ENCODE measurements at regions not wholly inside any gene's neighbourhood (a gene's known extent, or its start where the extent isn't known, plus 50 kb on each side); places are given as distances from the start of the nearest gene placed in this dataset.

GRCh38 chr6:2435323-2435722 is 189.9 kb upstream of the GMDS start:
- TF ChIP-seq, protein P1, sequence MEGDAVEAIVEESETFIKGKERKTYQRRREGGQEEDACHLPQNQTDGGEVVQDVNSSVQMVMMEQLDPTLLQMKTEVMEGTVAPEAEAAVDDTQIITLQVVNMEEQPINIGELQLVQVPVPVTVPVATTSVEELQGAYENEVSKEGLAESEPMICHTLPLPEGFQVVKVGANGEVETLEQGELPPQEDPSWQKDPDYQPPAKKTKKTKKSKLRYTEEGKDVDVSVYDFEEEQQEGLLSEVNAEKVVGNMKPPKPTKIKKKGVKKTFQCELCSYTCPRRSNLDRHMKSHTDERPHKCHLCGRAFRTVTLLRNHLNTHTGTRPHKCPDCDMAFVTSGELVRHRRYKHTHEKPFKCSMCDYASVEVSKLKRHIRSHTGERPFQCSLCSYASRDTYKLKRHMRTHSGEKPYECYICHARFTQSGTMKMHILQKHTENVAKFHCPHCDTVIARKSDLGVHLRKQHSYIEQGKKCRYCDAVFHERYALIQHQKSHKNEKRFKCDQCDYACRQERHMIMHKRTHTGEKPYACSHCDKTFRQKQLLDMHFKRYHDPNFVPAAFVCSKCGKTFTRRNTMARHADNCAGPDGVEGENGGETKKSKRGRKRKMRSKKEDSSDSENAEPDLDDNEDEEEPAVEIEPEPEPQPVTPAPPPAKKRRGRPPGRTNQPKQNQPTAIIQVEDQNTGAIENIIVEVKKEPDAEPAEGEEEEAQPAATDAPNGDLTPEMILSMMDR (IDR thresholded peaks at IDR 0.05): no peak
- TF ChIP-seq, protein P2, sequence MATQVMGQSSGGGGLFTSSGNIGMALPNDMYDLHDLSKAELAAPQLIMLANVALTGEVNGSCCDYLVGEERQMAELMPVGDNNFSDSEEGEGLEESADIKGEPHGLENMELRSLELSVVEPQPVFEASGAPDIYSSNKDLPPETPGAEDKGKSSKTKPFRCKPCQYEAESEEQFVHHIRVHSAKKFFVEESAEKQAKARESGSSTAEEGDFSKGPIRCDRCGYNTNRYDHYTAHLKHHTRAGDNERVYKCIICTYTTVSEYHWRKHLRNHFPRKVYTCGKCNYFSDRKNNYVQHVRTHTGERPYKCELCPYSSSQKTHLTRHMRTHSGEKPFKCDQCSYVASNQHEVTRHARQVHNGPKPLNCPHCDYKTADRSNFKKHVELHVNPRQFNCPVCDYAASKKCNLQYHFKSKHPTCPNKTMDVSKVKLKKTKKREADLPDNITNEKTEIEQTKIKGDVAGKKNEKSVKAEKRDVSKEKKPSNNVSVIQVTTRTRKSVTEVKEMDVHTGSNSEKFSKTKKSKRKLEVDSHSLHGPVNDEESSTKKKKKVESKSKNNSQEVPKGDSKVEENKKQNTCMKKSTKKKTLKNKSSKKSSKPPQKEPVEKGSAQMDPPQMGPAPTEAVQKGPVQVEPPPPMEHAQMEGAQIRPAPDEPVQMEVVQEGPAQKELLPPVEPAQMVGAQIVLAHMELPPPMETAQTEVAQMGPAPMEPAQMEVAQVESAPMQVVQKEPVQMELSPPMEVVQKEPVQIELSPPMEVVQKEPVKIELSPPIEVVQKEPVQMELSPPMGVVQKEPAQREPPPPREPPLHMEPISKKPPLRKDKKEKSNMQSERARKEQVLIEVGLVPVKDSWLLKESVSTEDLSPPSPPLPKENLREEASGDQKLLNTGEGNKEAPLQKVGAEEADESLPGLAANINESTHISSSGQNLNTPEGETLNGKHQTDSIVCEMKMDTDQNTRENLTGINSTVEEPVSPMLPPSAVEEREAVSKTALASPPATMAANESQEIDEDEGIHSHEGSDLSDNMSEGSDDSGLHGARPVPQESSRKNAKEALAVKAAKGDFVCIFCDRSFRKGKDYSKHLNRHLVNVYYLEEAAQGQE (IDR thresholded peaks at IDR 0.05; ENCODE audit: insufficient read depth in 1 of 2, low read depth in 2 of 2, low read length in 1 of 2): no peak
- TF ChIP-seq POLR2AphosphoS5 (IDR thresholded peaks at IDR 0.05; ENCODE audit: low read depth, low read length) (no peak), TCF7L2 (IDR thresholded peaks at IDR 0.05; ENCODE audit: low read depth, low read length) (no peak), SIN3A (IDR thresholded peaks at IDR 0.05; ENCODE audit: borderline replicate concordance, insufficient read depth, low read depth, low read length) (no peak)

All from Panc1 (cell line).